GM12891 (cell line): ENCODE measurements at regions not wholly inside any gene's neighbourhood (a gene's known extent, or its start where the extent isn't known, plus 50 kb on each side); places are given as distances from the start of the nearest gene placed in this dataset.

Experiments used
- POLR2A ChIP-seq: IDR thresholded peaks from 2 replicates; pipeline ENCODE4 v1.6.1; 2011; ENCODE audit warnings: low read depth, low read length, control low read depth
- POLR2AphosphoS5 ChIP-seq: IDR thresholded peaks from 2 replicates; pipeline ENCODE4 v1.6.1; 2011; ENCODE audit warnings: low read depth, low read length, control low read depth
- SPI1 ChIP-seq: IDR thresholded peaks from 2 replicates; pipeline ENCODE4 v1.6.1; 2011; ENCODE audit warnings: low read depth, low read length, control low read depth
- TAF1 ChIP-seq: IDR thresholded peaks from 2 replicates; pipeline ENCODE4 v1.6.1; 2011; ENCODE audit warnings: low read depth, low read length, control low read depth

- TF ChIP-seq POLR2A (no peak), POLR2AphosphoS5 (no peak), SPI1 (no peak), TAF1 (no peak)
Observed at GRCh38 chr6:21899708-21900107, 306.2 kb downstream of the SOX4 start.
